ENCODE measurements at regions not wholly inside any gene's neighbourhood (a gene's known extent, or its start where the extent isn't known, plus 50 kb on each side); places are given as distances from the start of the nearest gene placed in this dataset.

- Histone ChIP-seq H3K4me3 (ENCODE audit: low read depth, low read length) (no peak overlapping the region), H3K36me3 (ENCODE audit: control insufficient read depth in 2 of 2, insufficient read depth in 1 of 2, low read length in 2 of 2) (no peaks in the 10 kb centered on the region), H3K4me1 (ENCODE audit: control insufficient read depth, insufficient read depth, low read length) (no peaks in the 10 kb centered on the region), H3K9me3 (ENCODE audit: control insufficient read depth, insufficient read depth, low read depth, low read length) (no peaks in the 10 kb centered on the region), H3K27ac (ENCODE audit: extremely low read depth, low read depth, low read length) (no peak overlapping the region)
- TF ChIP-seq WT1 (tag by site-specific recombination; IDR thresholded peaks at IDR 0.05): no peak
- TF ChIP-seq ZNF239 (tag by site-specific recombination; IDR thresholded peaks at IDR 0.05): no peak
- no peak for TF ChIP-seq ZNF214 (tag by site-specific recombination; IDR thresholded peaks at IDR 0.05; ENCODE audit: borderline replicate concordance)
- TF ChIP-seq KLF7 (tag by site-specific recombination; IDR thresholded peaks at IDR 0.05; ENCODE audit: borderline replicate concordance): no peak
- no peak for TF ChIP-seq ZNF146 (tag by site-specific recombination; IDR thresholded peaks at IDR 0.05)
- TF ChIP-seq ZNF473 (tag by site-specific recombination; IDR thresholded peaks at IDR 0.05): no peak
- no peak for TF ChIP-seq SALL2 (tag by site-specific recombination; IDR thresholded peaks at IDR 0.05; ENCODE audit: borderline replicate concordance)
- no peak for TF ChIP-seq YY2 (tag by site-specific recombination; IDR thresholded peaks at IDR 0.05)
- TF ChIP-seq ZBTB48 (tag by site-specific recombination; IDR thresholded peaks at IDR 0.05): no peak
- ChIA-PET CTCF (interaction anchor here (0.7 kb wide), 1 partner anchor 664 kb away, joined by 5 read pairs; no protein-coding TSS in a partner anchor), POLR2A (no interaction called here)
Observed at GRCh38 chr2:195413944-195414343, 243.1 kb upstream of the SLC39A10 start.

- ChIA-PET POLR2A (no interaction called here), CTCF (no interaction called here)
- Histone ChIP-seq H3K27ac (ENCODE audit: extremely low read depth, low read depth, low read length) (no peak overlapping the region), H3K9me3 (ENCODE audit: control insufficient read depth, insufficient read depth, low read depth, low read length) (no peaks in the 10 kb centered on the region), H3K4me3 (ENCODE audit: low read depth, low read length) (no peak overlapping the region), H3K36me3 (ENCODE audit: control insufficient read depth in 2 of 2, insufficient read depth in 1 of 2, low read length in 2 of 2) (no peaks in the 10 kb centered on the region), H3K4me1 (ENCODE audit: control insufficient read depth, insufficient read depth, low read length) (no peaks in the 10 kb centered on the region)
- TF ChIP-seq ZFP69B (tag by site-specific recombination; IDR thresholded peaks at IDR 0.05) (no peak), REPIN1 (tag by site-specific recombination; IDR thresholded peaks at IDR 0.05; ENCODE audit: low read depth) (no peak), ZNF510 (tag by site-specific recombination; IDR thresholded peaks at IDR 0.05; ENCODE audit: insufficient replicate concordance) (no peak), ZNF701 (tag by site-specific recombination; IDR thresholded peaks at IDR 0.05) (no peak), HOXC10 (CRISPR knock-in tag; IDR thresholded peaks at IDR 0.05) (no peak), ZNF324 (tag by site-specific recombination; IDR thresholded peaks at IDR 0.05) (no peak), SCRT2 (tag by site-specific recombination; IDR thresholded peaks at IDR 0.05) (no peak), ZNF214 (tag by site-specific recombination; IDR thresholded peaks at IDR 0.05; ENCODE audit: borderline replicate concordance) (no peak), ZNF132 (tag by site-specific recombination; IDR thresholded peaks at IDR 0.05; ENCODE audit: borderline replicate concordance) (no peak), ZNF501 (tag by site-specific recombination; IDR thresholded peaks at IDR 0.05) (no peak), ZNF654 (tag by site-specific recombination; IDR thresholded peaks at IDR 0.05; ENCODE audit: low read depth) (no peak), KLF1 (tag by site-specific recombination; IDR thresholded peaks at IDR 0.05) (no peak), ZBTB7A (tag by site-specific recombination; IDR thresholded peaks at IDR 0.05; ENCODE audit: low read depth) (no peak), ZNF76 (tag by site-specific recombination; IDR thresholded peaks at IDR 0.05; ENCODE audit: borderline replicate concordance, low read depth) (no peak), ZNF664 (tag by site-specific recombination; IDR thresholded peaks at IDR 0.05) (no peak), SP3 (tag by site-specific recombination; IDR thresholded peaks at IDR 0.05) (no peak), ZSCAN23 (tag by site-specific recombination; IDR thresholded peaks at IDR 0.05) (no peak)
Observed at GRCh38 chr2:195413422-195413821, 243.6 kb upstream of the SLC39A10 start.

GRCh38 chr2:195411219-195411687, 245.8 kb upstream of the SLC39A10 start:
- POLR2A ChIA-PET: no interaction called here
- Histone ChIP-seq H3K36me3 (ENCODE audit: control insufficient read depth in 2 of 2, insufficient read depth in 1 of 2, low read length in 2 of 2) (no peaks in the 10 kb centered on the region), H3K9me3 (ENCODE audit: control insufficient read depth, insufficient read depth, low read depth, low read length) (no peaks in the 10 kb centered on the region), H3K4me3 (ENCODE audit: low read depth, low read length) (no peak overlapping the region), H3K4me1 (ENCODE audit: control insufficient read depth, insufficient read depth, low read length) (no peaks in the 10 kb centered on the region), H3K27ac (ENCODE audit: extremely low read depth, low read depth, low read length) (no peak overlapping the region)
- CTCF ChIA-PET: no interaction called here
- TF ChIP-seq ATF2 (tag by site-specific recombination; IDR thresholded peaks at IDR 0.05; ENCODE audit: low read depth) (no peak), IKZF3 (tag by site-specific recombination; IDR thresholded peaks at IDR 0.05) (no peak), ZNF140 (tag by site-specific recombination; IDR thresholded peaks at IDR 0.05) (no peak), HOXA7 (CRISPR knock-in tag; IDR thresholded peaks at IDR 0.05; ENCODE audit: borderline replicate concordance) (no peak), ZBTB6 (tag by site-specific recombination; IDR thresholded peaks at IDR 0.05) (no peak), ZNF624 (tag by site-specific recombination; IDR thresholded peaks at IDR 0.05) (no peak), ZNF645 (tag by site-specific recombination; IDR thresholded peaks at IDR 0.05) (no peak), TCF7L2 (IDR thresholded peaks at IDR 0.05; ENCODE audit: borderline replicate concordance, low read depth, low read length) (no peak)
